GM10266 (cell line): ENCODE measurements at regions not wholly inside any gene's neighbourhood (a gene's known extent, or its start where the extent isn't known, plus 50 kb on each side); places are given as distances from the start of the nearest gene placed in this dataset.

Source experiments
- DNase-seq: peaks from one replicate; pipeline ENCODE4 v3.0.0; 2012; ENCODE audit errors: extremely low spot score
- CTCF ChIP-seq: IDR thresholded peaks from 2 replicates; pipeline ENCODE4 v1.5.1; 2012; ENCODE audit warnings: mild to moderate bottlenecking, low read depth; ENCODE audit not compliant: control insufficient read depth, insufficient read depth; ENCODE audit errors: missing control alignments

GRCh38 chr1:208917281-208917680 lies 666.2 kb upstream of the CAMK1G start:
- no peak for DNase-seq
- TF ChIP-seq CTCF: no peak

- TF ChIP-seq CTCF: no peak
- DNase-seq: no peak
These were observed 665.8 kb upstream of the CAMK1G start for GRCh38 chr1:208917723-208918122.

- TF ChIP-seq CTCF: no peak
These were observed 665.4 kb upstream of the CAMK1G start for GRCh38 chr1:208918160-208918559.

DNA sequence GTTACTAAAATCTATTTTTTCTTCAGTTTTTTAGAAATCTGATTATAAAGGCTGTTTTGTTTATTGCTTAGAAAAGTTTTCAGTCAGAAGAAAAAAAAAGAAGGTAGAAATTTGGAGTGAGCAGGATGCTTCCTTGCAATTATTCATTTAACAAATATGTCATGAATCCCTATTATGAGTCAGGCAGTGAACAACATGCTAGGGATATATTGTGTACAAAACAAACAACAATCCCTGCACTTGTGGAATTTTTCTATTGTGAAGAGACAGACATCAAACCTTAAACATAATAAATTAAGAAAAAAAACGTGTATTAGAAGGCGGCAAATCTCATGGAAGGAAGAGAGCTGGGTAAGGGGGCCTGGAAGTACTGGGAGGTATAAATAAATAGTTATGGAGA lies 664.1 kb upstream of the CAMK1G start:
- no peak for DNase-seq
- TF ChIP-seq CTCF: no peak

More at GRCh38 chr1:208918160-208918559, 665.4 kb upstream of the CAMK1G start:
- no peak for DNase-seq

DNA sequence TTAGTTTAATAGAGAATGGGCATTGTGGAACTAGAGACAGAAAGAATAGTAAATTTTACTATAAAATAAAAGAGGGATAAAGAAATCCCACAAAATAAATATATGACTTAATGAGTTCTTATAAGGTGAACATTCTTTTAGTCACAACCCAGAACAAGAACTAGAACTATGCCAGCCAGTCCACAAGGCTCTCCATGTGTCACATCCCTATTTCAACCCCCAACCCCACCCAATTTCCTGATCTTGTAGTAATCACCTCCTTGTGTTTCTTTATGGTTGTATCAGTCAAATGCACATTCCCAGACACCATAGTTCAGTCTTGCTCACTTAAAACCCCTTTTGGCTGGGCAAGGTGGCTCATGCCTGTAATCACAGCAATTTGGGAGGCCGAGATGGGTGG lies 662.3 kb upstream of the CAMK1G start:
- no peak for TF ChIP-seq CTCF
- no peak for DNase-seq

- no peak for TF ChIP-seq CTCF
- DNase-seq: no peak
These were observed 660.1 kb upstream of the CAMK1G start for GRCh38 chr1:208923456-208923855.

GRCh38 chr1:208923946-208924720 lies 659.4 kb upstream of the CAMK1G start:
- DNase-seq: no peak
- no peak for TF ChIP-seq CTCF
